Activated CD4-positive, CD25-positive, alpha-beta regulatory T cell treated with anti-CD3 and anti-CD28 coated beads, Interleukin-2, amount 50 U/mL, for 24 hours (primary cell): ENCODE measurements at regions not wholly inside any gene's neighbourhood (a gene's known extent, or its start where the extent isn't known, plus 50 kb on each side); places are given as distances from the start of the nearest gene placed in this dataset.

ENCODE experiments used
- ATAC-seq, 2 donors: fragments of 150-1000 bp; cut with Tn5 transposase; one replicate each; pipeline ENCODE4 v1.10.0; 2021; ENCODE audit warnings: mild to moderate bottlenecking in 1 of 2, moderate library complexity in 1 of 2

- no peak for ATAC-seq
These were observed 85.0 kb upstream of the RAB3GAP2 start for GRCh38 chr1:220356981-220357850.

GRCh38 chr1:220353229-220354012, 81.2 kb upstream of the RAB3GAP2 start:
- no peak for ATAC-seq

GRCh38 chr1:220348211-220348610, 76.0 kb upstream of the RAB3GAP2 start:
- no peak for ATAC-seq

GRCh38 chr1:220347654-220348175, 75.5 kb upstream of the RAB3GAP2 start:
- no peak for ATAC-seq

- ATAC-seq, result peak in 1 of 2 donors; percentile 30
These were observed 72.5 kb upstream of the RAB3GAP2 start for GRCh38 chr1:220344745-220345144.

GRCh38 chr1:220342853-220343252, 70.6 kb upstream of the RAB3GAP2 start:
- ATAC-seq, result no peak

GRCh38 chr1:220341126-220341525, 68.9 kb upstream of the RAB3GAP2 start:
- ATAC-seq, result no peak

GRCh38 chr1:220339581-220339980, 67.3 kb upstream of the RAB3GAP2 start:
- no peak for ATAC-seq

- ATAC-seq, result no peak
These were observed 66.5 kb upstream of the RAB3GAP2 start for GRCh38 chr1:220338759-220339158.

GRCh38 chr1:220336391-220337031, 64.3 kb upstream of the RAB3GAP2 start:
- no peak for ATAC-seq

- ATAC-seq, result no peak
These were observed 63.4 kb upstream of the RAB3GAP2 start for GRCh38 chr1:220335668-220336067.

- ATAC-seq, result no peak
These were observed 59.1 kb upstream of the RAB3GAP2 start for GRCh38 chr1:220331318-220331717.

- no peak for ATAC-seq
These were observed 58.0 kb upstream of the RAB3GAP2 start for GRCh38 chr1:220330265-220330664.

GRCh38 chr1:220327106-220327505, 54.9 kb upstream of the RAB3GAP2 start:
- no peak for ATAC-seq

GRCh38 chr1:220326578-220326977, 54.3 kb upstream of the RAB3GAP2 start:
- no peak for ATAC-seq

- ATAC-seq, result no peak
These were observed 53.2 kb upstream of the RAB3GAP2 start for GRCh38 chr1:220325306-220325995.

GRCh38 chr1:220323717-220324116, 51.5 kb upstream of the RAB3GAP2 start:
- no peak for ATAC-seq

GRCh38 chr1:220322570-220322969, 50.3 kb upstream of the RAB3GAP2 start:
- no peak for ATAC-seq
